ENCODE measurements at regions not wholly inside any gene's neighbourhood (a gene's known extent, or its start where the extent isn't known, plus 50 kb on each side); places are given as distances from the start of the nearest gene placed in this dataset.

DNA sequence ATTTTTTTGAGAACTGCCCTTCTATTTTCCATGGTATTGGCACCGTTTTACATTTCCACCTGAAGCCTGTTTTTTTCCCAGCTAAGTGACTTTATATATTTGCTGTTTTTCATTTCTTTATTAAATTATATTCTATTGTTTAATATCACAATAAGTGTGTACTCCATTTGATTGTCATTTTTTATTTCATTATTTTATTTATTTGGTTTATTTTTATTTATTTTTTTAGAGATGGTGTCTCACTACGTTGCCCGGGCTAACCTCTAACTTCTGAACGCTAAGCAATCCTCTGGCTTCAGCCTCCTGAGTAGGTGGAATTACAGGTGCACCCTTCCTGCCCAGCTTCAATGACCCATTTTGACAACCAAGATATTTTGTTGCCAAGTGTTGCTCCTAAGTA is 202.6 kb downstream of the SIM1 start:
- TF ChIP-seq EZH2 (IDR thresholded peaks at IDR 0.05; ENCODE audit: borderline replicate concordance, insufficient read depth, low read depth, low read length, poor library complexity, severe bottlenecking): no peak
- TF ChIP-seq, protein P1, sequence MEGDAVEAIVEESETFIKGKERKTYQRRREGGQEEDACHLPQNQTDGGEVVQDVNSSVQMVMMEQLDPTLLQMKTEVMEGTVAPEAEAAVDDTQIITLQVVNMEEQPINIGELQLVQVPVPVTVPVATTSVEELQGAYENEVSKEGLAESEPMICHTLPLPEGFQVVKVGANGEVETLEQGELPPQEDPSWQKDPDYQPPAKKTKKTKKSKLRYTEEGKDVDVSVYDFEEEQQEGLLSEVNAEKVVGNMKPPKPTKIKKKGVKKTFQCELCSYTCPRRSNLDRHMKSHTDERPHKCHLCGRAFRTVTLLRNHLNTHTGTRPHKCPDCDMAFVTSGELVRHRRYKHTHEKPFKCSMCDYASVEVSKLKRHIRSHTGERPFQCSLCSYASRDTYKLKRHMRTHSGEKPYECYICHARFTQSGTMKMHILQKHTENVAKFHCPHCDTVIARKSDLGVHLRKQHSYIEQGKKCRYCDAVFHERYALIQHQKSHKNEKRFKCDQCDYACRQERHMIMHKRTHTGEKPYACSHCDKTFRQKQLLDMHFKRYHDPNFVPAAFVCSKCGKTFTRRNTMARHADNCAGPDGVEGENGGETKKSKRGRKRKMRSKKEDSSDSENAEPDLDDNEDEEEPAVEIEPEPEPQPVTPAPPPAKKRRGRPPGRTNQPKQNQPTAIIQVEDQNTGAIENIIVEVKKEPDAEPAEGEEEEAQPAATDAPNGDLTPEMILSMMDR (IDR thresholded peaks at IDR 0.05): no peak
